AG08396 (cell line): ENCODE measurements at regions not wholly inside any gene's neighbourhood (a gene's known extent, or its start where the extent isn't known, plus 50 kb on each side); places are given as distances from the start of the nearest gene placed in this dataset.
A peak's percentile ranks its signal among the peaks of the same experiment; 100 is the strongest.
"Not testable (repeated sequence)": the region's sequence is repeated elsewhere in the genome, so short reads cannot be mapped to it uniquely, and the experiment has no call there.

Experiments used
- DNase-seq: peaks from one replicate; pipeline ENCODE4 v3.0.0; 2012; ENCODE audit warnings: low spot score, mixed read lengths

- DNase-seq = no peak
These were observed 167.1 kb upstream of the MMS22L start for GRCh38 chr6:97450087-97450486.

- DNase-seq = no peak
These were observed 173.1 kb upstream of the MMS22L start for GRCh38 chr6:97456070-97456469.

- DNase-seq = no peak
These were observed 176.5 kb upstream of the MMS22L start for GRCh38 chr6:97459535-97459934.

- no peak for DNase-seq
These were observed 177.0 kb upstream of the MMS22L start for GRCh38 chr6:97459986-97460385.

GRCh38 chr6:97460394-97461080, 177.5 kb upstream of the MMS22L start:
- no peak for DNase-seq

- no peak for DNase-seq
These were observed 178.2 kb upstream of the MMS22L start for GRCh38 chr6:97461218-97461617.

- no peak for DNase-seq
These were observed 179.0 kb upstream of the MMS22L start for GRCh38 chr6:97462031-97462430.

GRCh38 chr6:97462938-97463598, 180.1 kb upstream of the MMS22L start:
- DNase-seq = no peak

- DNase-seq = no peak
These were observed 183.0 kb upstream of the MMS22L start for GRCh38 chr6:97465877-97466561.

GRCh38 chr6:97468981-97469380, 186.0 kb upstream of the MMS22L start:
- no peak for DNase-seq

GRCh38 chr6:97469451-97469850, 186.4 kb upstream of the MMS22L start:
- no peak for DNase-seq

GRCh38 chr6:97470322-97470721, 187.3 kb upstream of the MMS22L start:
- DNase-seq = no peak

- DNase-seq = no peak
These were observed 191.0 kb upstream of the MMS22L start for GRCh38 chr6:97473979-97474378.

GRCh38 chr6:97497713-97498331, 214.8 kb upstream of the MMS22L start:
- DNase-seq = peak; percentile 40

GRCh38 chr6:97501853-97502252, 218.8 kb upstream of the MMS22L start:
- DNase-seq = no peak

GRCh38 chr6:97508646-97509045, 225.6 kb upstream of the MMS22L start:
- no peak for DNase-seq

GRCh38 chr6:97513260-97513659, 230.2 kb upstream of the MMS22L start:
- not testable (repeated sequence) for DNase-seq

GRCh38 chr6:97524811-97525210, 241.8 kb upstream of the MMS22L start:
- no peak for DNase-seq

- no peak for DNase-seq
These were observed 252.8 kb upstream of the MMS22L start for GRCh38 chr6:97535800-97536199.

- DNase-seq = no peak
These were observed 265.3 kb upstream of the MMS22L start for GRCh38 chr6:97548354-97548753.

- no peak for DNase-seq
These were observed 274.3 kb upstream of the MMS22L start for GRCh38 chr6:97557355-97557754.

GRCh38 chr6:97563529-97563928, 280.5 kb upstream of the MMS22L start:
- DNase-seq = no peak

- no peak for DNase-seq
These were observed 289.9 kb upstream of the MMS22L start for GRCh38 chr6:97572943-97573342.
